HG02798 (cell line): ENCODE measurements at regions not wholly inside any gene's neighbourhood (a gene's known extent, or its start where the extent isn't known, plus 50 kb on each side); places are given as distances from the start of the nearest gene placed in this dataset.

ENCODE experiments used
- ATAC-seq: cut with Tn5 transposase; IDR thresholded peaks from one replicate; pipeline ENCODE4 v1.9.1; 2021; ENCODE audit warnings: mild to moderate bottlenecking; ENCODE audit not compliant: unreplicated experiment, poor library complexity

DNA sequence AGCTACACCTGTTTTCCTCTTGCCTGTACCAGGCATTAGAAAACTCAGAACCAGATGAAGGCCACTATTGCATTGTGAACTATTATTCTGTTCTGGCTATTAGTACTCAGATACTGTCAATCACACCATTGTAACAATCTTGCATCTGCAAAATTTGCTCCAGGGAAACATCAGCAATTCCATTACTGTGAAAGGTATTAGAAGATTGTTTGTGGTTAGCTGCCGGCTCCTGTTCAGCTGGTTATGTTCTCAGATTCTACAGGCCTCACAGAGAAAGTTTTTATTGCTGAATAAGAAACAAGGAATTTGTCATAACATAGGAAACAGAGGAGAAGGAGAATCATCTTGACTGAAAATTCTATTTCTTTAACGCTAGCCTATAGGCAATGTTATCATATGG lies 179.9 kb downstream of the PLOD2 start:
- no peak for ATAC-seq

DNA sequence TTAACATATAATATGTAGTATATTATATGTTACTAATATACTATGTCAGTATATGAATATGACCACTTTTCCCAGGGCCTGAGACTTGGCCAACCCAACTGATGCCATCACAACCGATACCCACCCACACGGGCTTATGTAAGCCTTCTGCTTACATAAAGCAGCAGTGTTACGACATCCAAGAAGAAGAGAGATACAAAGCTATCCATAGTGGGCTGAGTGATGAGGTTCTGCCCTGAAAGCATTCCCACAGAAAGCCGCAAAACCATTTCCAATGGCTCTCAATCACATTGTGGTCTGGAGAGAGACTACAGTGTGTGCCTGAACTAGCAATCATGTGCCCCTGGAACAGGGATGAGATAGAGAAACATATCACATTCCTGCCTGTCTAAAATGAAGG lies 177.9 kb downstream of the PLOD2 start:
- ATAC-seq = no peak
